ENCODE measurements at regions not wholly inside any gene's neighbourhood (a gene's known extent, or its start where the extent isn't known, plus 50 kb on each side); places are given as distances from the start of the nearest gene placed in this dataset.

GRCh38 chr11:70019576-70020011 is 58.5 kb upstream of the ANO1 start:
- TF ChIP-seq CTCF (conservative IDR thresholded peaks at IDR 0.05; ENCODE audit: low read depth, low read length) (no peak), EZH2 (IDR thresholded peaks at IDR 0.05; ENCODE audit: borderline replicate concordance, low read depth, low read length, poor library complexity, severe bottlenecking) (no peak)

Data from A673 (cell line).